Activated naive CD8-positive, alpha-beta T cell treated with anti-CD3 and anti-CD28 coated beads, Interleukin-2, amount 50 U/mL, for 24 hours (primary cell): ENCODE measurements at regions not wholly inside any gene's neighbourhood (a gene's known extent, or its start where the extent isn't known, plus 50 kb on each side); places are given as distances from the start of the nearest gene placed in this dataset.
"Not testable (repeated sequence)": the region's sequence is repeated elsewhere in the genome, so short reads cannot be mapped to it uniquely, and the experiment has no call there.

Experiments
- ATAC-seq: fragments of 150-1000 bp; cut with Tn5 transposase; one replicate; pipeline ENCODE4 v1.10.0; 2021
- DNase-seq: peaks from one replicate; pipeline ENCODE4 v3.0.0; 2021
- H3K27ac Mint-ChIP-seq: one replicate; pipeline ENCODE4 v1.8.0; 2021; ENCODE audit warnings: mild to moderate bottlenecking, mixed read lengths
- H3K27me3 Mint-ChIP-seq: one replicate; pipeline ENCODE4 v1.8.0; 2021; ENCODE audit warnings: mixed read lengths
- H3K36me3 Mint-ChIP-seq: one replicate; pipeline ENCODE4 v1.8.0; 2021; ENCODE audit warnings: low read depth, mixed read lengths
- H3K4me1 Mint-ChIP-seq: one replicate; pipeline ENCODE4 v1.8.0; 2021; ENCODE audit warnings: mixed read lengths
- H3K4me3 Mint-ChIP-seq: one replicate; pipeline ENCODE4 v1.8.0; 2021; ENCODE audit warnings: mild to moderate bottlenecking, moderate library complexity, mixed read lengths
- H3K9me3 Mint-ChIP-seq: one replicate; pipeline ENCODE4 v1.8.0; 2021; ENCODE audit warnings: mixed read lengths

DNA sequence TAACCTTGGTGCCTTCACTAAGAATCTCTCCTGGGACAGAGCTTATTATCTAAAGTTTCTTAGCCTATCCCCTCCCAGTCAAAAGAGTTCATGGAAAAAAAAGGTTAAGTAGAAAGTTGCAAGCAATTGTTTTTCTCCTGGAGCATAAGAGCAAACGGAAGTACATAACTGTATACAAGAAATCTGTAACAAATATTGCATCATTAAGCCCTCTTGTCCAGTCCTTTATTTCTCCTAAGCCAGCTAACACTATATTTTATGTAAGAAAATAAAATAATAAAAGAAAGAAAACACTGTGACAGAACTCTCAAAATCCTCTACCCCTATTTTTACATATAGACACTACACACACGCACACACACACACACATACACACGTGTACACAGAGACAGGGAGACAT lies 255.3 kb downstream of the NAF1 start:
- peaks cover 11% of the 10 kb centered on the region for H3K9me3 Mint-ChIP-seq
- no peak for DNase-seq
- H3K4me1 Mint-ChIP-seq, result no peaks in the 10 kb centered on the region
- no peak overlapping the region for H3K4me3 Mint-ChIP-seq
- no peaks in the 10 kb centered on the region for H3K36me3 Mint-ChIP-seq
- H3K27me3 Mint-ChIP-seq, result peaks cover 2% of the 10 kb centered on the region
- no peak for ATAC-seq
- H3K27ac Mint-ChIP-seq, result no peak overlapping the region

DNA sequence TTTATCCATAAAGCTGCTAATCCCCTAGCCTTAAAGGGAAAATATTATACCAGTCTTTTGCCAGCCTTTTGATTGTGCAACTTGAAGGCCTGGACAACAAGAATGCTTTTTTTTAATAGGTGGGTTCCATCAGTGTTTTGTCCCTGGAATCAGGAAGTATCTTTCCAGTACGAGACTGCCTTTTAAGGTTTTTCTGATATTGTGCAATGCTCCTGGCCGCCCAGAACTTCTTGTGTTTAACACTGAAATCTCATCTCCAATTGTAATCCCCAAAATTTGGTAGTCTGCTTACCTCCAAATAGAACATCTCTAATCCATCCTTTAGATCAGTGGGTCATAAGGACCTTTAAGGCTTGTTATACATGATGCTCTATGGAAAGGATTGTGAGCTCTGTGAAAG lies 256.7 kb downstream of the NAF1 start:
- Mint-ChIP-seq H3K9me3 (peaks cover 3% of the 10 kb centered on the region), H3K27ac (no peak overlapping the region), H3K4me1 (no peaks in the 10 kb centered on the region), H3K4me3 (no peak overlapping the region), H3K27me3 (peaks cover 2% of the 10 kb centered on the region), H3K36me3 (no peaks in the 10 kb centered on the region)
- no peak for ATAC-seq
- no peak for DNase-seq

DNA sequence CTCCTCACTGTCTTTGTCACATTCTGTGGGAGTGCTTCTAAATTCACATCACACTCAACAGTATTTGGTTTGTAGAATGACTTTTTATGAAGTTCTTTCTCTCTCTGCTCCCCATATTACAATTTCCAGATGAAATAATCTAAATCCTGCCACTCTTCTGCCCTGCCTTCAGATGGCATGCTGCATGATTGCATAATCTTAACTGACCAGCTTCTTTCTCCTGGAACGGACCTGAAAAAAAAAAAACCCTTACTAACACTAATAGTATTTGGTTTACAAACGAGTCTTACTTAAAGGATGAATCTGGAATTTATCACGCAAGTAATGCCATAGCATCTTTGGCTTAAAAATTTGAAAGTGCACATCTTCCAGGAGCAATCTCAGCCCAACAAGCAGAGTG lies 272.3 kb downstream of the NAF1 start:
- Mint-ChIP-seq H3K27me3 (no peaks in the 10 kb centered on the region), H3K9me3 (peaks cover 2% of the 10 kb centered on the region), H3K36me3 (no peaks in the 10 kb centered on the region), H3K4me1 (peaks cover 10% of the 10 kb centered on the region), H3K27ac (no peak overlapping the region), H3K4me3 (no peak overlapping the region)
- DNase-seq, result no peak
- no peak for ATAC-seq

DNA sequence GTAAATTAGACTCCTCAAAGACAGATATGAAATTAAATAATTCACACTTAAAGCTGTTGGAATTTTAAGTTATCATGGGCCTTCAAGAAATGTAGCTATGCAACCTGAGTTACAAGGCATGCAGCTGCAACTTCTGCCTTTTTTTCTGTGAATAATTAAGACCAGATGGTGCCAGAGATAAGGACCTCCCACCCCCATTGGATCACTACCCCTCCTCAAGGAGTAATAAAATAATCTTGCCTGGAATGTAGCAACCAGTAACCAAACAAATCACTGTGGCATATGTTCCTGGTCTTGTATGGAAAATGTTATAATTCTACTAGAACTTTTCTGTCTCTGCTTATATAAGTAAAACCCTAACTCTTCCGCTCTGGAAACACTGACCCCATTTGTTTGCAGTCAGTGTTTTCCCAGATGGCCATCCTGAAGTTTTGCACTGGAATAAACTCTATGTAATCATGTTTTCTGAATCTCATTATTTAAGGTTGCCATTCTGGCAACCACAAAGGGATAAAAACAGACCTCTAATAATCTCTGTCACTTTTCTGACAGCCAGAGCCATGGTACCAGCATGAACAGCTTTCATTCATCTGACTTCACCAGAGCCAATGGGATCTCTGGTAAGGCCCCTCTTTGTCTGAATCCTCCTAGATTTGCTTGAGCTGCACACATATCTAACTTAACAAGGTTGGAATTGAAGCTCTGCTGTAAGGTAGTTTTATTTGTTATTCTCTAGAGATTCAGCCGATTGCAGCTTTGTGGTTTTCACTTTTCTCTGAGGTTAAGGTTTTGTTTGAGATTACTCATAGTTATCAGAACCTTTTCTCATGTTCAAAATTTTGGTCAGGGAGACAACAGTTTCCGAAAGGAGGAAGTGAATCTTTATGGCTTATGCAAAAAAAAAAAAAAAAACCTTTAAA lies 274.6 kb downstream of the NAF1 start:
- H3K27me3 Mint-ChIP-seq, result no peaks in the 10 kb centered on the region
- peak; percentile 66 for ATAC-seq
- DNase-seq, result no peak
- H3K9me3 Mint-ChIP-seq, result no peaks in the 10 kb centered on the region
- H3K27ac Mint-ChIP-seq, result no peak overlapping the region
- peaks cover 10% of the 10 kb centered on the region for H3K4me1 Mint-ChIP-seq
- H3K4me3 Mint-ChIP-seq, result no peak overlapping the region
- H3K36me3 Mint-ChIP-seq, result no peaks in the 10 kb centered on the region

DNA sequence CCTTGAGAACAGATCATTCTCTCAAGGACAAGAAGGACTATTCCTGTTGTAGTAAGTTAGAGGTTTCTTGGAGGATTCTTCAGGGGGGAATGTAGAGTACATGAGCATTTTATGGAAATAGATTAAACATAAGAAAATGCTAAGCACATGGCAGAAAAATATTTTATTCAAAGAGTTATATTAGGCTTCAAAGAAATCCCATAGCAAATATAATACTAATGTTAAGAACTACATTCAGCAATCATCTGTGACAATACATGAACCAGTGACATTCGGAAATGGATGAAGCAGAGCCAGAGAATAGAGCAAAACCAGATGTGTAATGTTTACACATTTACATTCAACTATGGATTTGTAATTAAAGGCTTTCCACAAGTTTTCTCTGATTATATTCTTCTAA lies 288.6 kb downstream of the NAF1 start:
- ATAC-seq (no peak), DNase-seq (no peak)
- Mint-ChIP-seq H3K27me3 (peaks cover 3% of the 10 kb centered on the region), H3K9me3 (no peaks in the 10 kb centered on the region), H3K4me1 (no peaks in the 10 kb centered on the region), H3K4me3 (no peak overlapping the region), H3K36me3 (no peaks in the 10 kb centered on the region), H3K27ac (no peak overlapping the region)

DNA sequence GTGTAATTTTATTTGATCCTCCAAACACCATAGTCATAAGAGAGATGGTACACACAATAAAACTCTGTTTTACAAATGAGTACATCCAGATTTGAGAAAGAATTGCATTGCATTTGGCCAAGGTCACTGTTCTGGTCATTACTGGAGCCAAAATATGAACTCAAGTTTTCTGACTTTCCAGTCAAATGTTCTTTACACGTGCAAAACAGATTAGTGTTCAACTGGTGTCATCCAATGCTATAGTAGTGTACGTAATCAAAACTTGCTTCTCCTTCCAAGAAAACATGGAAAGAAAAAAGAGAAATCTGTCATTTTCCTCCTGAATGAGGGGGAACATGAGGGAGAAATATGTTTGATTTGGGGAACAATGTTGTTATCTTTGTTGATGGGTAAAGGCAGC lies 291.9 kb downstream of the NAF1 start:
- ATAC-seq (no peak), DNase-seq (no peak)
- no peaks in the 10 kb centered on the region for H3K4me1 Mint-ChIP-seq
- no peaks in the 10 kb centered on the region for H3K27me3 Mint-ChIP-seq
- no peaks in the 10 kb centered on the region for H3K9me3 Mint-ChIP-seq
- H3K4me3 Mint-ChIP-seq, result no peak overlapping the region
- no peaks in the 10 kb centered on the region for H3K36me3 Mint-ChIP-seq
- H3K27ac Mint-ChIP-seq, result no peak overlapping the region

DNA sequence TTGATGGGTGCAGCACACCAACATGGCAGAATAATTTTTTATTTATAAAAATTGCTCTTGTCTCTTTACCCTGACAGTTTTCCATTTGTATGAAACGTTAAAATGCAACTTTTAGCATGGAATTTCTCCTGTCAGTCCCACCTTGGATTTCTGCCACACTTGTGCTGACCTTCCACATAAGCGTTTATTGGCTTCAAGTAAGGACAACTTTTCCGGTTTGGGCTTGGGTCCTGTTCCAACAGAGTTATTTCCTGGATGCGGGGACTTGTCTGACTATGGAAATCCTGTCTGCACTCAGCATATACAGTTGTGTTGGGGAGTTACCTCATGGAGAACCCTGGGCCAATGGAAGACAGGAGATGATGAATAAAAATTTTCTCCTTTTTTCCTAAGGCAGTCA lies 294.7 kb downstream of the NAF1 start:
- DNase-seq, result no peak
- no peaks in the 10 kb centered on the region for H3K27me3 Mint-ChIP-seq
- ATAC-seq, result no peak
- H3K36me3 Mint-ChIP-seq, result no peaks in the 10 kb centered on the region
- H3K4me1 Mint-ChIP-seq, result no peaks in the 10 kb centered on the region
- no peak overlapping the region for H3K4me3 Mint-ChIP-seq
- H3K9me3 Mint-ChIP-seq, result peaks cover 4% of the 10 kb centered on the region
- H3K27ac Mint-ChIP-seq, result no peak overlapping the region

DNA sequence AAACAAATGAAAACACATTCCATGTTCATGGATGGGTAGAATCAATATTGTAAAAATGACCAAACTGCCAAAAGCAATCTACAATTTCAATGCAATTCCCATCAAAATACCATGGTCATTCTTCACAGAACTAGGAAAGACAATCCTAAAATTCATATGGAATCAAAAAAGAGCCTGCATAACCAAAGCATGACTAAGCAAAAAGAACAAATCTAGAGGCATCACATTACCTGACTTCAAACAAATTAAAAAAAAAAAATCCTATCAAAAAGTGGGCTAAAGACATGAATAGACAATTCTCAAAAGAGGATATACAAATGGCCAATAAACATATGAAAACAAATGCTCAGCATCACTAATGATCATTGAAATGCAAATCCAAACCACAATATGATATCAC lies 297.5 kb downstream of the NAF1 start:
- no peak for DNase-seq
- peaks cover 4% of the 10 kb centered on the region for H3K9me3 Mint-ChIP-seq
- ATAC-seq, result no peak
- no peak overlapping the region for H3K4me3 Mint-ChIP-seq
- H3K27ac Mint-ChIP-seq, result no peak overlapping the region
- no peaks in the 10 kb centered on the region for H3K36me3 Mint-ChIP-seq
- no peaks in the 10 kb centered on the region for H3K27me3 Mint-ChIP-seq
- H3K4me1 Mint-ChIP-seq, result no peaks in the 10 kb centered on the region

DNA sequence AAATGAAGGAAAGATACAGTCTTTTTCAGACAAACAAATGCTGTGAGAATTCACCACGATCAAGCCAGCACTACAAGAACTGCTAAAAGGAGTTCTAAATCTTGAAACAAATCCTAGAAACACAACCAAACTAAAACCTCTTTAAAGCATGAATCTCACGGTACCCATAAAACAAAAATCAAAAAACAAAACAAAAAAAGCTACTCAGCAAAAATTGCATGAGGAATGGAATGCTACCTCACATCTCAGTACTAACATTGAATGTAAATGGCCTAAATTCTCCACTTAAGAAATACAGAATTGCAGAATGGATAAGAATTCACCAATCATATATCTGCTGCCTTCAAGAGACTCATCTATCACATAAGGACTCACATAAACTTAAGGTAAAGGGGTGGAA lies 300.1 kb downstream of the NAF1 start:
- ATAC-seq, result no peak
- Mint-ChIP-seq H3K27ac (no peak overlapping the region), H3K4me3 (no peak overlapping the region), H3K36me3 (no peaks in the 10 kb centered on the region), H3K4me1 (no peaks in the 10 kb centered on the region), H3K9me3 (peaks cover 4% of the 10 kb centered on the region), H3K27me3 (no peaks in the 10 kb centered on the region)
- no peak for DNase-seq

DNA sequence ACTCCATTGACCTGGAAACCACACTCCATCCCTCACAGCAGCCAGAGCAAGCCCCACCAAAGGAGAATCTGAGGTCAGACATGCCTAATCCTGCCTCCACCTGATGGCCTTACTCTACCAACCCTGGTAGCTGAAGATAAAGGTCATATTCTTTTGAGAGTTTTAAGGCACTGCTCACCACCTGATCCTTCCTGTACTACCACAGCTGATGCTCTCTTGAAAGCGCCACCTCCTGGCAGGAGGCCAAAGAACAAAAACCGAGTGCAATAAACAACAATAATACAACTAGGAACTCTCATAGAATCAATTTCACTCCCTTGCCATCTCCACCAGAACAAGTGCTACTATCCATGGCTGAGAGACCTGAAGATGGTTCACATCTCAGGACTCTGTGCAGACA lies 301.6 kb downstream of the NAF1 start:
- H3K36me3 Mint-ChIP-seq, result no peaks in the 10 kb centered on the region
- DNase-seq (no peak), ATAC-seq (no peak)
- no peaks in the 10 kb centered on the region for H3K4me1 Mint-ChIP-seq
- no peaks in the 10 kb centered on the region for H3K27me3 Mint-ChIP-seq
- H3K4me3 Mint-ChIP-seq, result no peak overlapping the region
- H3K9me3 Mint-ChIP-seq, result peaks cover 4% of the 10 kb centered on the region
- no peak overlapping the region for H3K27ac Mint-ChIP-seq

DNA sequence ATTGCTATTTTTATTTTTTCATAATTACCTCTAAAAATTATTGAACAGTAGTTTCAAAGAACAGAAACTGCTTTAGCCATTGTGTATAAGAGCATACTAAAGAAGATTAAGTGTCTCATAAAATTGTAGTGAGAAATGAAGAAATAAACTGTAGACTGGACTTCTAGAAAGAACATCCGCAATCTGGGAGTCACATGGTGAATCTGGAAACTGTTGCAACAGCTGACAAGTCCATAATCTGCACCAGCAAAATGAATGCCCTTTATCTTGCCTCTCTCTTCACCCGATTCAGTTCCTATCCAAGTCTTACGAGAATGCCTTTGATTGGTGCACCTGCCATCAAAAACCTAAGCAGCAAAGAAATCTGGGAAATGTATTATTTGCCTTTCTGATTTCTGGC lies 312.9 kb downstream of the NAF1 start:
- no peaks in the 10 kb centered on the region for H3K27me3 Mint-ChIP-seq
- H3K4me3 Mint-ChIP-seq, result no peak overlapping the region
- DNase-seq (no peak), ATAC-seq (no peak)
- no peaks in the 10 kb centered on the region for H3K36me3 Mint-ChIP-seq
- H3K9me3 Mint-ChIP-seq, result no peaks in the 10 kb centered on the region
- H3K4me1 Mint-ChIP-seq, result no peaks in the 10 kb centered on the region
- H3K27ac Mint-ChIP-seq, result no peak overlapping the region

DNA sequence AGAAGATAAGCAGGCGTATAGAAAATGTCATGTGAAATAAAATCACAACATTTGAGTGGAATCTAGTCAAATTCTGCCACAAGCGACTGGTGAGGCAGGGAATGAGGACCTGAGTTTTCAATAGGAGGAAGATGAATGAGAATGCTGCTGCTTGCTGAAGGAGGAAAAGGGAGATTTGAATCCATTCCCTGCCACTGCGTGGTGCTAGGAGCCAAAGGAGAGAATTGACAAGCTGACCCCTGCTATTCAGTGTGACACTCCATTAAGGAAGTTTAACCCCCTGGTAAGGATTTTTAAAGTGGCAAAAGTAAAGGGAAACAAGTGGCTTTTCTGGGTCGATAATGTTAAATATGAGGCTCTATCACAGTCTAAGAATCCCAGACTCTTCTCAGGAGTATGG lies 314.0 kb downstream of the NAF1 start:
- ATAC-seq (no peak), DNase-seq (no peak)
- Mint-ChIP-seq H3K27me3 (no peaks in the 10 kb centered on the region), H3K4me3 (no peak overlapping the region), H3K4me1 (no peaks in the 10 kb centered on the region), H3K27ac (no peak overlapping the region), H3K36me3 (no peaks in the 10 kb centered on the region), H3K9me3 (no peaks in the 10 kb centered on the region)

DNA sequence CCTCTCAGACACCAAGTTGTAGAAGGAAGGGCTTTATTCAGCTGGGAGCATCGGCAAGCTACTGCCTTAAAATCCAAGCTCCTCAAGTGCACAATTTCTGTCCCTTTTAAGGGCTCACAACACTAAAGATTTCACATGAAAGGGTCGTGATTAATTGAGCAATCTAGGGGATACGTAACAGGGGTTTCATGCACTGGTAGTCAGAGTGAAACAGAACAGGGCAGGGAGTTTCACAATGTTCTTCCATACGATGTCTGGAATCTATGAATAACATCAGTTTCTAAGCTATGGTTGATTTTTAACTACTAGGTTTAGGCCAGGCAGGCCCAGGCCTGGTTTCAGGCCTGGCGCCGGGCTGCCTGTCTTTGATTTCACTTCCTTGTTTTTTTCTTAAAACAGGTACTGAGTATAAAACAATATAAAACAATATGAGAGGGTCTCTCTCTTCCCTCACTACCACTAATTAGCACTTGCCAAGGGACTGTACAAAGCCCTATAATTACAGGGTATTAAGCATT lies 315.4 kb downstream of the NAF1 start:
- not testable (repeated sequence) for H3K27ac Mint-ChIP-seq, H3K4me3 Mint-ChIP-seq, H3K4me1 Mint-ChIP-seq, ATAC-seq, H3K27me3 Mint-ChIP-seq, DNase-seq, H3K9me3 Mint-ChIP-seq, H3K36me3 Mint-ChIP-seq

DNA sequence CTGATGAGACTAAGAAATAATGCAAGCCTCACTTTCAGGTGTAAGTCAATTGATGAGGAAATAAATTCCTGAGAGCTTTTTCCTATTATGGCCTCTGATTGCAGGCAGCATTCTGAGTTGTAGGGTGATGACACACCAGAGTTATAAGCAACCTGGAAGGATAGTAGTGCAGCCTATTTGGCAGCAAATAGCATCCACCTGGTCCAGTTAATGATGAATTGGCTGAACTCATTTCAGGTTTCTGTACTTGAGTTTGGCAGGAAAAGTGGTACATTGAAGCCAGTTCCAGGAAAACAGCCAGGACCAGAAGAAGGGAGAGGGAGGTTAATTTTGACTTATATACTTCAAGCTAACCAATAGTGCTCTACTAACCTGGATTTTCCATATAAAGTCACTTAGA lies 316.8 kb downstream of the NAF1 start:
- no peak for ATAC-seq
- no peak overlapping the region for H3K4me3 Mint-ChIP-seq
- no peak for DNase-seq
- H3K27me3 Mint-ChIP-seq, result no peaks in the 10 kb centered on the region
- no peak overlapping the region for H3K27ac Mint-ChIP-seq
- no peaks in the 10 kb centered on the region for H3K9me3 Mint-ChIP-seq
- no peaks in the 10 kb centered on the region for H3K36me3 Mint-ChIP-seq
- H3K4me1 Mint-ChIP-seq, result no peaks in the 10 kb centered on the region

DNA sequence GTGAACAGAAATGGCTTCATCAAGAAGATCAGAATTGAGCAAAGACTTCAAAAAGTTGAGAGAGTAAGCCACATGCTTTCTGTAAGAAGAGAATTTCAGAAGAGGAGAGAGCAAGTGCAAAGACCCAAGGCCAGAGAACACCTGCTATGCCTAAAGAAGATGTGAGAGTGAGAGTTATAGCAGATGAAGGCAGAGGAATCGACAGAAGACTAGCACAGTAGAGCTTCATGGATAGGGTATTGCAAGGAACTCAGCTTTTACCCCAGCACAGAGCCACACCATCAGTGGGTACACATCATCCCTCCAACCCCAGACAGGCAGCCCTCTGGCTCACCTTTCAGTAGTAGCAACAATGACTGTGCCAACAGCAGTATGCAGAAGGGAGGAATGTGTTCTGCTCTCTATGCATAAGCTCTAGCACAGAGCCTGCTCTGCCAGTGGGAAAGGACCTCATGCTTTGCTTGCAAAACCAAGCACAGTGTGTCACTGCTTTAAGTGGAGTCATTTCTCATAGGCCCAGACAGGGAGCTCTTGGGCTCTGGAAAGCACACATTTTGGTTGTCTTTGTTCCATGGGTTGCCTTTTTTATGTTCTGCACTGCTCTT lies 318.6 kb downstream of the NAF1 start:
- Mint-ChIP-seq H3K27me3 (no peaks in the 10 kb centered on the region), H3K27ac (no peak overlapping the region), H3K36me3 (no peaks in the 10 kb centered on the region), H3K4me1 (no peaks in the 10 kb centered on the region), H3K4me3 (no peak overlapping the region), H3K9me3 (no peaks in the 10 kb centered on the region)
- DNase-seq, result no peak
- ATAC-seq, result no peak
